Vagina (tissue), 2 donors: ENCODE measurements at regions not wholly inside any gene's neighbourhood (a gene's known extent, or its start where the extent isn't known, plus 50 kb on each side); places are given as distances from the start of the nearest gene placed in this dataset.
A peak's percentile ranks its signal among the peaks of the same experiment; 100 is the strongest.

Source experiments
- DNase-seq, 2 donors: peaks; one replicate each; pipeline ENCODE4 v3.0.0-alpha.2; 2017; ENCODE audit errors: extremely low spot score in 2 of 2
- H3K27ac ChIP-seq: fragments of 200-600 bp; sonication (generic); one replicate; pipeline ENCODE4 v1.5.1; 2019
- H3K27me3 ChIP-seq: fragments of 200-600 bp; sonication (generic); one replicate; pipeline ENCODE4 v1.5.1; 2019
- H3K36me3 ChIP-seq, 2 donors: fragments of 200-600 bp; sonication (generic); one replicate each; pipeline ENCODE4 v1.5.1; 2017 to 2019
- H3K4me1 ChIP-seq: fragments of 200-600 bp; sonication (generic); one replicate; pipeline ENCODE4 v1.5.1; 2019
- H3K4me3 ChIP-seq, 2 donors: fragments of 200-600 bp; sonication (generic); 1 replicate in 1 of 2; 2 replicates in 1 of 2; pipeline ENCODE4 v1.5.1; 2016 to 2019
- H3K9me3 ChIP-seq: fragments of 200-600 bp; sonication (generic); one replicate; pipeline ENCODE4 v1.5.1; 2019
- POLR2A ChIP-seq, 2 donors: fragments of 450-650 bp; IDR thresholded peaks; one replicate each; pipeline ENCODE4 v1.6.1; 2017; ENCODE audit warnings: antibody characterized with exemption in 2 of 2, mild to moderate bottlenecking in 2 of 2, moderate library complexity in 2 of 2
- POLR2AphosphoS5 ChIP-seq, 2 donors: sonication (generic); formaldehyde crosslinking; IDR thresholded peaks; one replicate each; pipeline ENCODE4 v1.9.0; 2017; ENCODE audit warnings: antibody characterized with exemption in 2 of 2, mild to moderate bottlenecking in 2 of 2, low read depth in 1 of 2; ENCODE audit not compliant: insufficient read depth in 1 of 2
- intact Hi-C: fragments of 100-400 bp; cut with DNase I; formaldehyde crosslinking; loops from one replicate; pipeline ENCODE4 v1.15.1; 2023
- TF ChIP-seq, protein P1 (sequence below), 3 experiments: fragments of 450-650 bp in 2 of 3; fragments of 200-600 bp in 1 of 3; sonication (generic) in 1 of 3; IDR thresholded peaks; one replicate each; pipeline ENCODE4 v1.5.1; 2017 to 2019; ENCODE audit warnings: antibody characterized with exemption in 3 of 3, mild to moderate bottlenecking in 2 of 3, moderate library complexity in 2 of 3

DNA sequence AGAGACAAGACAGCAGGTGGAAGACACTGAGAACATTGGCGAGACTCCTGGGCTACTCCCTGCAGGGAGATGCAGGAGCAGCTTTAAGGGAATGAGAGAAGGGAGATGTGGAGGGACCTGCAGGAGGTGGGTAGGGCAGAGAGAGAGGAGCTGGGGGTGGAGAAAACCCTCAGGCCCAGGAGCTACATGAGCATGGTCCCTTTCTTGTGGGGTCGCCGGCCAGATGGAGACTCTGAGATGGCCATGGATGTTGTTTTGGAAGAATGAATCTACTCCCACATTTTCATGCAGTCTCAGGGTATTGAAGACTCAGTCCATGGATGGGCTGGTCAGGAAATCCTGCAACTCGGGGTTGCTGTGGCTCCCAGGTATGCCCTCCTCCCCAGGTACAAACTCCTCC lies 1381.9 kb downstream of the TBC1D22A start:
- Histone ChIP-seq H3K36me3 (no peaks in the 10 kb centered on the region), H3K27ac (no peak overlapping the region), H3K4me1 (no peaks in the 10 kb centered on the region), H3K4me3 (no peak overlapping the region), H3K9me3 (no peaks in the 10 kb centered on the region), H3K27me3 (no peaks in the 10 kb centered on the region)
- intact Hi-C loops: no loop called here
- TF ChIP-seq POLR2AphosphoS5 (IDR thresholded peaks at IDR 0.05; ENCODE audit: insufficient read depth in 1 of 2, low read depth in 1 of 2): no peak
- TF ChIP-seq, protein P1, sequence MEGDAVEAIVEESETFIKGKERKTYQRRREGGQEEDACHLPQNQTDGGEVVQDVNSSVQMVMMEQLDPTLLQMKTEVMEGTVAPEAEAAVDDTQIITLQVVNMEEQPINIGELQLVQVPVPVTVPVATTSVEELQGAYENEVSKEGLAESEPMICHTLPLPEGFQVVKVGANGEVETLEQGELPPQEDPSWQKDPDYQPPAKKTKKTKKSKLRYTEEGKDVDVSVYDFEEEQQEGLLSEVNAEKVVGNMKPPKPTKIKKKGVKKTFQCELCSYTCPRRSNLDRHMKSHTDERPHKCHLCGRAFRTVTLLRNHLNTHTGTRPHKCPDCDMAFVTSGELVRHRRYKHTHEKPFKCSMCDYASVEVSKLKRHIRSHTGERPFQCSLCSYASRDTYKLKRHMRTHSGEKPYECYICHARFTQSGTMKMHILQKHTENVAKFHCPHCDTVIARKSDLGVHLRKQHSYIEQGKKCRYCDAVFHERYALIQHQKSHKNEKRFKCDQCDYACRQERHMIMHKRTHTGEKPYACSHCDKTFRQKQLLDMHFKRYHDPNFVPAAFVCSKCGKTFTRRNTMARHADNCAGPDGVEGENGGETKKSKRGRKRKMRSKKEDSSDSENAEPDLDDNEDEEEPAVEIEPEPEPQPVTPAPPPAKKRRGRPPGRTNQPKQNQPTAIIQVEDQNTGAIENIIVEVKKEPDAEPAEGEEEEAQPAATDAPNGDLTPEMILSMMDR (IDR thresholded peaks at IDR 0.05): no peak
- no peak for TF ChIP-seq POLR2A (IDR thresholded peaks at IDR 0.05)
- DNase-seq: peak in 1 of 2 donors; percentile 52

DNA sequence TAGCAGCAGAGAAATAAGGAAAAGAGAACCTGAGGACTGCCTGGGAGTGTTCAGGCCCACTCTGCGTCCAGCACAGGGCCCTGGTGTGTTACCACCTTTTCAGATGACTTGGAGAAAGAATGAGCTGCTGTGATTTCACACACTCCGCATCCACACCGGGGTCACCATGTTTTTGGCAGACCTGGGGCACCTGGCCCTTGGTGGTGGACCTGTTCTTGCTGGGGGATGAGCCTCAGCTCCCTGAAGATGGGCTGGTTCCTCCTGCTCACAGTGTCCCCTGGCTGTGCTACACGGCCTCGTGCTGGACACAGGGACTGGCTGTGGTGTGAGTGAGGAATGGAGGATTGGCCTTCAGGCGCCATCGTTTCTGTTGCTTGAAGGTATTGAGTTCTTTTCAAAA lies 1381.4 kb downstream of the TBC1D22A start:
- H3K4me3 ChIP-seq: no peak overlapping the region
- no peaks in the 10 kb centered on the region for H3K9me3 ChIP-seq
- no peaks in the 10 kb centered on the region for H3K4me1 ChIP-seq
- H3K27ac ChIP-seq: no peak overlapping the region
- H3K27me3 ChIP-seq: no peaks in the 10 kb centered on the region
- TF ChIP-seq, protein P1 (IDR thresholded peaks at IDR 0.05): no peak
- TF ChIP-seq POLR2AphosphoS5 (IDR thresholded peaks at IDR 0.05; ENCODE audit: insufficient read depth in 1 of 2, low read depth in 1 of 2): no peak
- TF ChIP-seq POLR2A (IDR thresholded peaks at IDR 0.05): no peak
- DNase-seq: peak in 1 of 2 donors; percentile 60
- H3K36me3 ChIP-seq: no peaks in the 10 kb centered on the region
- intact Hi-C loops: no loop called here

DNA sequence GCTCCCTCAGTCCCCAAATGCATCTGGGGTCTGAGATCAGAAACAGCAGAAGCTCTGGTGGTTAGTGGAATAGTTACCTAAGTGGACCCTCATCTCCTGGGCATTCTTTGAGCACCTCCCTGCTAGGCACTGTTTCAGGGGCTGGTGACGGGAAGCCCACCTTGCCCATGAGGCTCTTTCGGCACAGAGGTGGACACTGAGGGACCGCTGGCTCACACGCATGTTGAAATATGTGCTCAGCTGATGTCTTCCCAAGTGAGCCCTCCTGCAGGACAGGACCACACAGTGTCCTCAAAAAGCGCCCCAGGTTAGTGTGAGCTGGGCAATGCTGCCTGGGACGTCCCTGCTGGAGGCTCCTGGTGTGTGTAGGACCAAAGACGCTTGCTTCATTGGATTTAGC lies 1379.9 kb downstream of the TBC1D22A start:
- peaks cover 5% of the 10 kb centered on the region for H3K4me1 ChIP-seq
- no peak for DNase-seq
- H3K4me3 ChIP-seq: no peak overlapping the region
- H3K27ac ChIP-seq: no peak overlapping the region
- no peaks in the 10 kb centered on the region for H3K9me3 ChIP-seq
- TF ChIP-seq, protein P1 (IDR thresholded peaks at IDR 0.05): no peak
- TF ChIP-seq POLR2A (IDR thresholded peaks at IDR 0.05) (no peak), POLR2AphosphoS5 (IDR thresholded peaks at IDR 0.05; ENCODE audit: insufficient read depth in 1 of 2, low read depth in 1 of 2) (no peak)
- H3K36me3 ChIP-seq: no peaks in the 10 kb centered on the region
- intact Hi-C loops: no loop called here
- H3K27me3 ChIP-seq: no peaks in the 10 kb centered on the region

DNA sequence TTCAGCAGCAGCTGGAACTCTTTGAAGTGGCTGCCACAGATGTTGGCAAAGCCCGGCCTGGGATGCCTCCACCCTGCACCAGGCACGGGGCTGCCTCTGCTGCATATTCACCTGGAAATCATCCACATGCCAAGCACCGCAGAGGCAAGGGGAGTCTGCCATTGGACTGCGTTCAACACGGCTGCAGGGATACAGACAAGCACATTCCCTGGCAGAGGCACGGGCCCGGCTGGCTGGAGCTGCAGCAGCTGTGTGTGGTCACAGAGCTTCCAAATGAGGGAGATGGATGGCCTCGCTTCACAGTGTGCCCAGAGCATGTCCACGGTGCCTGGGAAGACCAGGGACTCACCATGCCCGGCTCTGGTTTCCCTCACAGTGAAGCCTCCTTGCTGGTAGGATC lies 1378.9 kb downstream of the TBC1D22A start:
- peaks cover 5% of the 10 kb centered on the region for H3K4me1 ChIP-seq
- TF ChIP-seq POLR2AphosphoS5 (IDR thresholded peaks at IDR 0.05; ENCODE audit: insufficient read depth in 1 of 2, low read depth in 1 of 2) (no peak), POLR2A (IDR thresholded peaks at IDR 0.05) (no peak)
- TF ChIP-seq, protein P1 (IDR thresholded peaks at IDR 0.05): no peak
- H3K9me3 ChIP-seq: no peaks in the 10 kb centered on the region
- no peaks in the 10 kb centered on the region for H3K27me3 ChIP-seq
- H3K27ac ChIP-seq: no peak overlapping the region
- no peak overlapping the region for H3K4me3 ChIP-seq
- H3K36me3 ChIP-seq: no peaks in the 10 kb centered on the region
- intact Hi-C loops: no loop called here
- DNase-seq: peak in 1 of 2 donors; percentile 65

DNA sequence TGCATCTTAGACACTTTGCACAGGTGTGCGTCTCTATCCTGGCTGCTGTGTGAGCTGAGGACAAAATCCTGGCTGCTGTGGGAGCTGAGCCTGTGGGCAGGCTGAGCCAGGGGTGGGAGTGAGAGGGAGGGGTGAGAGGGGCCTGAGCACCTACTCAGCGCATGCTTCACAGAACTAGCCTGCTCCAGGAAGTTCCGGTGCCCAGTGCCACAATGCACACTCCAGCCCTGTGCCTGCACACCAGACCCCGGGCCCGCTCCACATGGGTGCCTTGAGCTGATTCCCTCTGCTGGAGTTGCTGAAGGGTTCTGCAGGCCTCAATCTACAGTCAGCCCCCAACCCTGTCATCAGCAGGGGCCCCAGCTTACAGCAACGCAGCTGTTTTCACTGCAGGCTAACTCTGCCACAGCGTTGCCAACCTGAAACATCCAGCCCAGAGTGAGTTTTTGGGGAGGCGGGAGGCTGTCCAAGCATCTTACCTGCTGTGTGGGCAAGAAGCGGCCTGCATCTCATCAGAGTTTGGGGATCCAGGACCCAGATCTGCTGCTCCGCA lies 1377.9 kb downstream of the TBC1D22A start:
- H3K4me3 ChIP-seq: no peak overlapping the region
- H3K9me3 ChIP-seq: no peaks in the 10 kb centered on the region
- H3K36me3 ChIP-seq: no peaks in the 10 kb centered on the region
- no peak for TF ChIP-seq POLR2AphosphoS5 (IDR thresholded peaks at IDR 0.05; ENCODE audit: insufficient read depth in 1 of 2, low read depth in 1 of 2)
- TF ChIP-seq, protein P1 (IDR thresholded peaks at IDR 0.05): no peak
- TF ChIP-seq POLR2A (IDR thresholded peaks at IDR 0.05): no peak
- peaks cover 5% of the 10 kb centered on the region for H3K4me1 ChIP-seq
- no peak for DNase-seq
- intact Hi-C loops: no loop called here
- H3K27me3 ChIP-seq: no peaks in the 10 kb centered on the region
- no peak overlapping the region for H3K27ac ChIP-seq
